ENCODE measurements at regions not wholly inside any gene's neighbourhood (a gene's known extent, or its start where the extent isn't known, plus 50 kb on each side); places are given as distances from the start of the nearest gene placed in this dataset.
A peak's percentile ranks its signal among the peaks of the same experiment; 100 is the strongest.

DNA sequence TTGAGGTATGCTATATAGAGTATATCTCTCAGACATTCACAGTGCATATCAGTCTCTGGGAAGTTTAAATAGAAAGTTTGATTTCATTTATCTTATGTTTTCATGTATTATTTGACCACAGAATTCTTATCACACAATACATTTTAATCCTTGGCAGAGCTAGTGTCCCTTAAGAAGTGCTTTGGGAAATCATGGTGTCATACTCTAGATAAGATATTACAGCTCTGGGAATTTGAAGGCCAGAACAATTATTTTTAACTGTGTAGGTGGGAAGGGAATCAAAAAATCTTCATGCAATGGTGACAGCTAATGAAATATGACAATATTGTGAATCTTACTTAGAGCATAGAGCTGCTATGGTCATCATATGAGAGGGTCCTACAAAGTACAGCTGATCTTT, 451.3 kb upstream of the FAM98A start:
- ATAC-seq (ENCODE audit: low FRiP score) (no peak), DNase-seq (no peak)
- H3K27ac ChIP-seq (ENCODE audit: low read depth in 1 of 2, low read length in 2 of 2), result no peak overlapping the region
- H3K4me1 ChIP-seq (ENCODE audit: control insufficient read depth in 1 of 2, insufficient read depth in 2 of 2, low read length in 2 of 2), result no peaks in the 10 kb centered on the region
- no peak overlapping the region for H3K4me3 ChIP-seq (ENCODE audit: low read length in 2 of 2)
- H3K27me3 ChIP-seq (ENCODE audit: control insufficient read depth in 1 of 2, insufficient read depth in 2 of 2, low read length in 1 of 2), result no peaks in the 10 kb centered on the region
- H3K36me3 ChIP-seq (ENCODE audit: control insufficient read depth in 1 of 2, insufficient read depth in 2 of 2, low read length in 1 of 2), result no peaks in the 10 kb centered on the region
- H3K9me3 ChIP-seq (ENCODE audit: control insufficient read depth, low read length), result no peaks in the 10 kb centered on the region
- intact Hi-C loops (cut with DNase I), result no loop called here

DNA sequence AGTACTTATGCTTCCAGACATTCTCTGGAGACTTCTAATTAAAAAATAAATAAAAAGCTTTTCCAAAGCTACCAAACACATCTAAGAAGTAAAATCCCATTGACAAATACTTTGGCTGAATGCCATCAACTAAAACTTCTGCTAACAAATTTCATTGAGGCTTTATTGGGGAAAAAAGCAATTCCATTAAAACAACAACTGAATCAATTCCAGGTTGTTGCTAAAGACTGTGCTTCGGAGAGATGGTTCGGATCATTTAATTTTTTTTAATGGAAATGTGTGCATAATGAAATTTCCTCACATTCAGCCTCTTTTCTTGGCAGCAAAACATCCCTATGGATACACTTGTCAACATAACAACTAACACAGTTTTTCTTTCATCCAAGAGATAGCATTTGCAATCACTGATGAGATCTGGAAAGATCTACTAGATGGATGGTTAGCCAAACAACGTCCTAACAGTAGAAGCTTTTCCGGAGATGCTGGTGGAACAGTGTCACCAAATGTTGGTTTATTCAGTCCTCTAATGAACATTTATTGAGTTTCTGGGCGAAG, 446.1 kb upstream of the FAM98A start:
- Histone ChIP-seq H3K36me3 (ENCODE audit: control insufficient read depth in 1 of 2, insufficient read depth in 2 of 2, low read length in 1 of 2) (no peaks in the 10 kb centered on the region), H3K27ac (ENCODE audit: low read depth in 1 of 2, low read length in 2 of 2) (no peak overlapping the region), H3K4me3 (ENCODE audit: low read length in 2 of 2) (no peak overlapping the region), H3K27me3 (ENCODE audit: control insufficient read depth in 1 of 2, insufficient read depth in 2 of 2, low read length in 1 of 2) (no peaks in the 10 kb centered on the region), H3K9me3 (ENCODE audit: control insufficient read depth, low read length) (no peaks in the 10 kb centered on the region), H3K4me1 (ENCODE audit: control insufficient read depth in 1 of 2, insufficient read depth in 2 of 2, low read length in 2 of 2) (no peaks in the 10 kb centered on the region)
- intact Hi-C loops (cut with DNase I), result no loop called here
- ATAC-seq (ENCODE audit: low FRiP score) (no peak), DNase-seq (no peak)
- WGBS, 2 donors, result 75 to 79% methylated on average over 5 of the region's 5 CpGs

DNA sequence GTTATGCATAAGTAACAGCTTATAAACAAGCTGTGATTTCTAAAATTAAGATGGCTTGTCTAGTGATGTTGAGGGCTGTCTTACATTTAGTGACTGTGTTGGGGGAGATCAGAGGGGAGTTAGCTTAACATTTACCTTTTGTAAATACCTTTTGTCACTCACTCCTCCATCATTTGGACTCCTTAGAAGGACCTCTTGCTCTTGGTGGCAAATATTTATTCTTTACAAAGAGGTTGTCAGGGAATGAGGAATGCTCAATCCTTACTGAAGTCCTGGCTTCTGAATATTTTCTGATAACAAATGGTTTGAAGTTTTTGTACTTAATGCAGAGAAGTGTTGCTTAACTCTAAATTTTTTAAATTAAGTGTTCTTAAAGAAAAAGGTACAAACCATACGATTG, 438.8 kb upstream of the FAM98A start:
- H3K36me3 ChIP-seq (ENCODE audit: control insufficient read depth in 1 of 2, insufficient read depth in 2 of 2, low read length in 1 of 2), result no peaks in the 10 kb centered on the region
- H3K4me3 ChIP-seq (ENCODE audit: low read length in 2 of 2), result no peak overlapping the region
- intact Hi-C loops (cut with DNase I), result no loop called here
- DNase-seq (no peak), ATAC-seq (ENCODE audit: low FRiP score) (no peak)
- H3K4me1 ChIP-seq (ENCODE audit: control insufficient read depth in 1 of 2, insufficient read depth in 2 of 2, low read length in 2 of 2), result no peaks in the 10 kb centered on the region
- H3K27ac ChIP-seq (ENCODE audit: low read depth in 1 of 2, low read length in 2 of 2), result no peak overlapping the region
- H3K9me3 ChIP-seq (ENCODE audit: control insufficient read depth, low read length), result no peaks in the 10 kb centered on the region
- 69 to 78% methylated on average over 1 of the region's 1 CpG for WGBS, 2 donors
- H3K27me3 ChIP-seq (ENCODE audit: control insufficient read depth in 1 of 2, insufficient read depth in 2 of 2, low read length in 1 of 2), result peaks cover 0 to 2% of the 10 kb centered on the region in 2 donors

DNA sequence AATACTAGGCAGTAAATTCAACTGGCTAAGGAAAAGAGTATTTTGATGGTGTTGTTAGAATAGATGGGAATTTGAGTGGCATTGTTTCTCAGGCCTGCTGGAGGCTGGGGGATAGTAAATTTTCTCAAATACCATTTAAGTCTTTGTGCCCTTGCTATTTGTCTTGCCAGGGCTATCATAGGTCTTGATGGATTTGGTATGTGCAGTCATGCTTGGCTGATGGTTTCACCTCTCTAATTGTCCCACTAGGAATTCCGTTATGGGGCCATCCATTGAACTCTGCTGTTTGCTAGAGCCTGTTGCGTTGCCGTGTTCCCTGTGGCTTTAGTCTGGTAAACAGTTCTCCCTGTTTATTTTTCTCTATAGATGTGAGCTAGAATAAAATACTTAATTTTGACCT, 438.1 kb upstream of the FAM98A start:
- H3K36me3 ChIP-seq (ENCODE audit: control insufficient read depth in 1 of 2, insufficient read depth in 2 of 2, low read length in 1 of 2), result no peaks in the 10 kb centered on the region
- 58 to 60% methylated on average over 3 of the region's 3 CpGs for WGBS, 2 donors
- no peak for ATAC-seq (ENCODE audit: low FRiP score)
- DNase-seq, result no peak
- H3K4me3 ChIP-seq (ENCODE audit: low read length in 2 of 2), result no peak overlapping the region
- intact Hi-C loops (cut with DNase I), result no loop called here
- no peak overlapping the region for H3K27ac ChIP-seq (ENCODE audit: low read depth in 1 of 2, low read length in 2 of 2)
- peaks cover 0 to 2% of the 10 kb centered on the region in 2 donors for H3K27me3 ChIP-seq (ENCODE audit: control insufficient read depth in 1 of 2, insufficient read depth in 2 of 2, low read length in 1 of 2)
- no peaks in the 10 kb centered on the region for H3K9me3 ChIP-seq (ENCODE audit: control insufficient read depth, low read length)
- H3K4me1 ChIP-seq (ENCODE audit: control insufficient read depth in 1 of 2, insufficient read depth in 2 of 2, low read length in 2 of 2), result no peaks in the 10 kb centered on the region

DNA sequence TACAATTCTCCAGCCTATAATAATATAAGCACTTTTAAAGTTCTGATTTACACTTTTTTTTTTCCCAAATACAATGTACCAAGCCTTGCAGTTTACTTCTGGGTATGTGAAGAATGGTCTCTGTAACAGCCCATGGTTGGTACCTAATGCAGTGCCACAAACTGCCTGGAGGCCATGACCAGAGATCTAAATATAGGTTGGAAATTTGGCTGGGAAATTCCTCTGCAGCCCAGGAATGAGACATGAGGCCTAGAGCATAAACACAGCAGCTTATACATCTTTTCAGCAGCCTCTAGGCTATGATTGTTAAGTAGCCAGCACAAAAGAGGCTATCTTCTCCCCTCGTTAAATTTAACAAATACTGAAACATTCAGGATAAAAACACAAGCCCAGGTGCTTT, 432.0 kb upstream of the FAM98A start:
- intact Hi-C loops (cut with DNase I), result no loop called here
- H3K27me3 ChIP-seq (ENCODE audit: control insufficient read depth in 1 of 2, insufficient read depth in 2 of 2, low read length in 1 of 2), result no peaks in the 10 kb centered on the region
- H3K4me3 ChIP-seq (ENCODE audit: low read length in 2 of 2), result no peak overlapping the region
- ATAC-seq (ENCODE audit: low FRiP score), result no peak
- H3K4me1 ChIP-seq (ENCODE audit: control insufficient read depth in 1 of 2, insufficient read depth in 2 of 2, low read length in 2 of 2), result no peaks in the 10 kb centered on the region
- no peak for DNase-seq
- H3K27ac ChIP-seq (ENCODE audit: low read depth in 1 of 2, low read length in 2 of 2), result no peak overlapping the region
- 10 to 11% methylated on average over 1 of the region's 1 CpG for WGBS, 2 donors
- H3K36me3 ChIP-seq (ENCODE audit: control insufficient read depth in 1 of 2, insufficient read depth in 2 of 2, low read length in 1 of 2), result no peaks in the 10 kb centered on the region
- H3K9me3 ChIP-seq (ENCODE audit: control insufficient read depth, low read length), result no peaks in the 10 kb centered on the region

DNA sequence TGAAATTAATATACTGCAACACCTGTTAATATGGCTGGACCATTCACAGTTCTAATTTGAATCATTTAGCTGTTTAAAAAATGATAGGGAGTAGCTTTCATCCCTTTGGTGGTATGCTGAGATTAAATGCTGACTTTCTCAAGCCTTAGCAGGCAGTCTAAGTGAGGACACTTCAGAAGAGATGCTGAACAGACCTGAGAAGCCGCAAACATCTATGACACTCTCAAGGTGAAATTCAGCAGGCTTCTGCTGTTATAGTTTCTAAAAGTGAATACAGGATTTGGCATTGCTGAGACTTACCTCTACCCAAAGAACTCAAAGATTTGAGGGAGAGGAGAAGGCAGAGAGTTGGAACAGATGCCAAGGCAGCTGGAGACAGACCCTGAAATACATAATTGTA, 431.2 kb upstream of the FAM98A start:
- H3K9me3 ChIP-seq (ENCODE audit: control insufficient read depth, low read length), result no peaks in the 10 kb centered on the region
- no peak overlapping the region for H3K4me3 ChIP-seq (ENCODE audit: low read length in 2 of 2)
- no peaks in the 10 kb centered on the region for H3K36me3 ChIP-seq (ENCODE audit: control insufficient read depth in 1 of 2, insufficient read depth in 2 of 2, low read length in 1 of 2)
- WGBS, 2 donors, result 91 to 92% methylated on average over 1 of the region's 1 CpG
- intact Hi-C loops (cut with DNase I), result no loop called here
- DNase-seq (no peak), ATAC-seq (ENCODE audit: low FRiP score) (no peak)
- H3K4me1 ChIP-seq (ENCODE audit: control insufficient read depth in 1 of 2, insufficient read depth in 2 of 2, low read length in 2 of 2), result no peaks in the 10 kb centered on the region
- no peaks in the 10 kb centered on the region for H3K27me3 ChIP-seq (ENCODE audit: control insufficient read depth in 1 of 2, insufficient read depth in 2 of 2, low read length in 1 of 2)
- H3K27ac ChIP-seq (ENCODE audit: low read depth in 1 of 2, low read length in 2 of 2), result no peak overlapping the region

DNA sequence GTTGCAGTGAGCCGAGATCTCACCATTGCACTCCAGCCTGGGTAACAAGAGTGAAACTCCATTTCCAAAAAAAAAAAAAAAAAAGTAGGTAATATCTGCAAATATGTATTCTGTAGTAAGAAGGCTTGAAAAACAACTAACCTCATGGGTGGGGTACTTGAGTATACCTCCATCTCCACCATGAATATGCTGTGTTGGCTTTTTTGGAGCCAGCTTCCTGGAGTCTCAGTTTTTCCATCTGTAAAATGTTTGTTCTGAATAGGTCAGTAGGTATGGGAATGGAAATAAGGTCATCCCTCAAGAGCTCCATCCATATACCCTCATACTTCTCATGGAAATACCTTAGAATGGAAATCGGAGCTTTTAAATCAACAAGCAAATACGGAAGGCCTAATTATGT, 430.0 kb upstream of the FAM98A start:
- H3K36me3 ChIP-seq (ENCODE audit: control insufficient read depth in 1 of 2, insufficient read depth in 2 of 2, low read length in 1 of 2), result no peaks in the 10 kb centered on the region
- intact Hi-C loops (cut with DNase I), result no loop called here
- WGBS, 2 donors, result 67 to 98% methylated on average over 3 of the region's 3 CpGs
- no peaks in the 10 kb centered on the region for H3K9me3 ChIP-seq (ENCODE audit: control insufficient read depth, low read length)
- ATAC-seq (ENCODE audit: low FRiP score) (no peak), DNase-seq (no peak)
- no peaks in the 10 kb centered on the region for H3K4me1 ChIP-seq (ENCODE audit: control insufficient read depth in 1 of 2, insufficient read depth in 2 of 2, low read length in 2 of 2)
- no peaks in the 10 kb centered on the region for H3K27me3 ChIP-seq (ENCODE audit: control insufficient read depth in 1 of 2, insufficient read depth in 2 of 2, low read length in 1 of 2)
- H3K4me3 ChIP-seq (ENCODE audit: low read length in 2 of 2), result no peak overlapping the region
- no peak overlapping the region for H3K27ac ChIP-seq (ENCODE audit: low read depth in 1 of 2, low read length in 2 of 2)

DNA sequence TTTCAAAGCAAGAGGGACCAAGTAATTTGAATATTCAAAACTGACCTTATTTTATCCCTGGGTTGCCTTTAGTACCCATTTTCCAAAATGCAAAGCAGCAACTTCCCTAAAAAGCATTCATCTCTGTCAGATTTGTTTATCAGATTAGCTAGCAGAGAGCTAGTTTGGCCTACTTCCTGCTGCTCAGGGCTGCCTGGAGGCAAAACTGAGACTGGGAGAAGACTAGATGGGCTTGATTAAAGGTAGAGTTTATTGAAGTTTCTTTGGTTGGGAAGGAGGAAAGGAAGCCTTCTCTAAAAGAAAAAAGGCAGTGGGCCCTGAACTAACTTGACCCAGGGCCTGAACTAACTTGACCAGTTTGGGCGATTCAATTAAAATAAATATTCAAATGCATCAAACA, 426.1 kb upstream of the FAM98A start:
- DNase-seq (no peak), ATAC-seq (ENCODE audit: low FRiP score) (no peak)
- no peak overlapping the region for H3K4me3 ChIP-seq (ENCODE audit: low read length in 2 of 2)
- H3K36me3 ChIP-seq (ENCODE audit: control insufficient read depth in 1 of 2, insufficient read depth in 2 of 2, low read length in 1 of 2), result no peaks in the 10 kb centered on the region
- no peaks in the 10 kb centered on the region for H3K9me3 ChIP-seq (ENCODE audit: control insufficient read depth, low read length)
- WGBS, 2 donors, result 91 to 94% methylated on average over 1 of the region's 1 CpG
- H3K27ac ChIP-seq (ENCODE audit: low read depth in 1 of 2, low read length in 2 of 2), result no peak overlapping the region
- no peaks in the 10 kb centered on the region for H3K4me1 ChIP-seq (ENCODE audit: control insufficient read depth in 1 of 2, insufficient read depth in 2 of 2, low read length in 2 of 2)
- intact Hi-C loops (cut with DNase I), result no loop called here
- no peaks in the 10 kb centered on the region for H3K27me3 ChIP-seq (ENCODE audit: control insufficient read depth in 1 of 2, insufficient read depth in 2 of 2, low read length in 1 of 2)

DNA sequence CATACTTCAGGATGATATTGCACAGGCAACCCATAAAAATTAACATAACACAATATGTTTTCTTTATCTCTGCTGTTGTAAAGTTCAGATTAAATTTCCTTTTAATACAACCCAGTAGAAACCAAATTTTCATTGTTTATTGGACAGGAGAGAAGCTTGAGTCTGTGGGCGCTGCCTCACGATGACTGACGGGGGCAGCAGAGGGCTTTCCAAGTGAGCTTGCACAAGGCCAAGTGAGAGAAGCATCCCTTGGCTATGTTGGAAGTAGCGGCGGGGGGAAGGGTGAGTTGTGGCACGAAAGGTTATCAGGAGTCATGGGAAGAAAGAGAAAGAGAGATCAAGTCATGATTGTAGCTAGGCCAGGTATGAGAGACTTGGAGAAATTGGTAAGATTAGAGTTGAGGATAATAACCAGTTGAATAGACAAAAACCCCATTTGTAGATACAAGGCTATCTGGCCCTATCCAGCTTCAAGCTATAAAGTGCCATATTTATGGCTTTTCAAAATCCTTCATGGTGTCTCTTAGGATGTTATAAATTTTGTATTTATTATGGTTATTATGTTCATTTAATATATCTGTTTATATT, 413.7 kb upstream of the FAM98A start:
- Histone ChIP-seq H3K27ac (ENCODE audit: low read depth in 1 of 2, low read length in 2 of 2) (no peak overlapping the region), H3K4me3 (ENCODE audit: low read length in 2 of 2) (no peak overlapping the region), H3K4me1 (ENCODE audit: control insufficient read depth in 1 of 2, insufficient read depth in 2 of 2, low read length in 2 of 2) (no peaks in the 10 kb centered on the region), H3K27me3 (ENCODE audit: control insufficient read depth in 1 of 2, insufficient read depth in 2 of 2, low read length in 1 of 2) (no peaks in the 10 kb centered on the region), H3K9me3 (ENCODE audit: control insufficient read depth, low read length) (no peaks in the 10 kb centered on the region), H3K36me3 (ENCODE audit: control insufficient read depth in 1 of 2, insufficient read depth in 2 of 2, low read length in 1 of 2) (no peaks in the 10 kb centered on the region)
- WGBS, 2 donors, result 2 to 4% methylated on average over 6 of the region's 6 CpGs
- no peak for ATAC-seq (ENCODE audit: low FRiP score)
- peak in 1 of 2 donors; percentile 76 for DNase-seq
- intact Hi-C loops (cut with DNase I), result no loop called here

Data from aorta (tissue), 5 donors.